IMR-90 (cell line): ENCODE measurements at regions not wholly inside any gene's neighbourhood (a gene's known extent, or its start where the extent isn't known, plus 50 kb on each side); places are given as distances from the start of the nearest gene placed in this dataset.

Experiments
- ATAC-seq: fragments of 200-7000 bp; cut with Tn5 transposase; 2 replicates; pipeline ENCODE4 v1.9.1; 2020; ENCODE audit warnings: low read depth, mild to moderate bottlenecking, moderate library complexity
- BruUV-seq: library from RNA; stranded (reverse); fragments of 400-500 nt; replicated peaks from 2 replicates; lab custom pipeline; 2021; lab: Mats Ljungman, UMichigan
- CTCF ChIA-PET: fragments of 300-600 bp; formaldehyde crosslinking; extraction: SDS; loops from one replicate; lab custom pipeline; 2021; ENCODE audit warnings: antibody characterized with exemption; lab: Yijun Ruan, JAX
- POLR2A ChIA-PET: fragments of 300-600 bp; sonication (Branson Sonifier 250); formaldehyde crosslinking; loops from one replicate; lab custom pipeline; 2022; ENCODE audit warnings: antibody characterized with exemption; ENCODE audit not compliant: unreplicated experiment; lab: Charles Lee
- DNase-seq: peaks from one replicate; pipeline ENCODE4 v3.0.0; 2013
- H2AFZ ChIP-seq: replicated peaks from 2 replicates; pipeline ENCODE3; 2013; ENCODE audit warnings: low read length, mild to moderate bottlenecking; ENCODE audit not compliant: poor library complexity
- H2AK5ac ChIP-seq: 2 replicates; pipeline ENCODE4 v1.6.1; 2013; ENCODE audit warnings: low read depth, low read length, inconsistent platforms
- H2AK9ac ChIP-seq: replicated peaks from 2 replicates; pipeline ENCODE3; 2013; ENCODE audit warnings: mild to moderate bottlenecking, low read depth, low read length, moderate library complexity; ENCODE audit not compliant: poor library complexity
- H2BK120ac ChIP-seq: 2 replicates; pipeline ENCODE4 v1.6.1; 2013; ENCODE audit warnings: low read depth, low read length, inconsistent platforms
- H2BK15ac ChIP-seq: 3 replicates; pipeline ENCODE4 v1.6.1; 2013; ENCODE audit warnings: low read depth, low read length, inconsistent platforms
- H2BK20ac ChIP-seq: 2 replicates; pipeline ENCODE4 v1.6.1; 2013; ENCODE audit warnings: low read depth, mild to moderate bottlenecking, inconsistent platforms, low read length, moderate library complexity
- H2BK5ac ChIP-seq: 2 replicates; pipeline ENCODE4 v1.6.1; 2013; ENCODE audit warnings: mild to moderate bottlenecking, low read depth, low read length, inconsistent platforms; ENCODE audit not compliant: poor library complexity, severe bottlenecking
- H3K14ac ChIP-seq: replicated peaks from 2 replicates; pipeline ENCODE4 v1.6.1; 2013; ENCODE audit warnings: low read depth, low read length, inconsistent platforms
- H3K18ac ChIP-seq: 2 replicates; pipeline ENCODE4 v1.6.1; 2013; ENCODE audit warnings: low read depth, low read length, control low read depth
- H3K23ac ChIP-seq: 2 replicates; pipeline ENCODE4 v1.6.1; 2013; ENCODE audit warnings: low read depth, low read length, inconsistent platforms
- H3K27ac ChIP-seq: 2 replicates; pipeline ENCODE4 v1.5.1; 2013; ENCODE audit warnings: mild to moderate bottlenecking, control low read depth, low read length; ENCODE audit not compliant: insufficient read depth
- H3K27me3 ChIP-seq: 2 replicates; pipeline ENCODE4 v1.6.1; 2013; ENCODE audit warnings: low read length; ENCODE audit not compliant: control insufficient read depth, insufficient read depth
- H3K36me3 ChIP-seq: 2 replicates; pipeline ENCODE4 v1.6.1; 2013; ENCODE audit warnings: low read length, mixed read lengths; ENCODE audit not compliant: control insufficient read depth, insufficient read depth
- H3K4ac ChIP-seq: 2 replicates; pipeline ENCODE4 v1.6.1; 2013; ENCODE audit warnings: low read depth, low read length, inconsistent platforms
- H3K4me1 ChIP-seq: 2 replicates; pipeline ENCODE4 v1.6.1; 2013; ENCODE audit warnings: low read length, mixed read lengths; ENCODE audit not compliant: control insufficient read depth, insufficient read depth
- H3K4me2 ChIP-seq: 2 replicates; pipeline ENCODE4 v1.6.1; 2013; ENCODE audit warnings: low read depth, mild to moderate bottlenecking, control low read depth, low read length, moderate library complexity
- H3K4me3 ChIP-seq: 2 replicates; pipeline ENCODE4 v1.5.1; 2013; ENCODE audit warnings: low read depth, mild to moderate bottlenecking, control low read depth, low read length, moderate library complexity; ENCODE audit not compliant: insufficient read depth
- H3K56ac ChIP-seq: 2 replicates; pipeline ENCODE4 v1.6.1; 2013; ENCODE audit warnings: low read length, inconsistent platforms; ENCODE audit not compliant: insufficient read depth; ENCODE audit errors: extremely low read depth
- H3K79me1 ChIP-seq, 2 experiments: 2 replicates each; pipeline ENCODE4 v1.6.1; 2013; ENCODE audit warnings: low read length in 2 of 2, inconsistent platforms in 1 of 2, low read depth in 1 of 2
- H3K9ac ChIP-seq: 2 replicates; pipeline ENCODE4 v1.6.1; 2013; ENCODE audit warnings: low read depth, low read length, control low read depth
- H3K9me1 ChIP-seq: 2 replicates; pipeline ENCODE4 v1.6.1; 2013; ENCODE audit warnings: low read length, inconsistent platforms; ENCODE audit not compliant: insufficient read depth
- H3K9me3 ChIP-seq: 2 replicates; pipeline ENCODE4 v1.6.1; 2013; ENCODE audit warnings: low read length; ENCODE audit not compliant: control insufficient read depth, insufficient read depth
- H4K20me1 ChIP-seq: 2 replicates; pipeline ENCODE4 v1.6.1; 2013; ENCODE audit warnings: low read length, inconsistent platforms; ENCODE audit not compliant: insufficient read depth
- H4K5ac ChIP-seq: 2 replicates; pipeline ENCODE4 v1.6.1; 2013; ENCODE audit warnings: mild to moderate bottlenecking, low read depth, low read length, control low read depth
- H4K8ac ChIP-seq, 2 experiments: 2 replicates each; pipeline ENCODE4 v1.6.1; 2013; ENCODE audit warnings: low read depth in 2 of 2, low read length in 2 of 2, control low read depth in 1 of 2, inconsistent platforms in 1 of 2
- H4K91ac ChIP-seq: 2 replicates; pipeline ENCODE4 v1.6.1; 2013; ENCODE audit warnings: low read depth, low read length, inconsistent platforms; ENCODE audit not compliant: insufficient read depth
- BHLHE40 ChIP-seq: fragments of 150-350 bp; IDR thresholded peaks from 2 replicates; pipeline ENCODE4 v1.6.1; 2016; ENCODE audit warnings: mild to moderate bottlenecking, low read depth, low read length
- CEBPB ChIP-seq: IDR thresholded peaks from 2 replicates; pipeline ENCODE4 v1.6.1; 2012; ENCODE audit warnings: low read depth, low read length, improper control_type of control experiment
- CHD1 ChIP-seq: IDR thresholded peaks from 2 replicates; pipeline ENCODE4 v1.6.1; 2012; ENCODE audit warnings: low read depth, low read length, improper control_type of control experiment
- CTCF ChIP-seq: conservative IDR thresholded peaks from 2 replicates; pipeline ENCODE4 v1.5.1; 2012; ENCODE audit warnings: mild to moderate bottlenecking, low read depth, low read length, improper control_type of control experiment
- FOS ChIP-seq: fragments of 150-350 bp; IDR thresholded peaks from 2 replicates; pipeline ENCODE4 v1.6.1; 2016; ENCODE audit warnings: low read depth, low read length
- MAFK ChIP-seq: IDR thresholded peaks from 2 replicates; pipeline ENCODE4 v1.6.1; 2012; ENCODE audit warnings: low read depth, low read length, improper control_type of control experiment
- MAZ ChIP-seq: IDR thresholded peaks from 2 replicates; pipeline ENCODE4 v1.6.1; 2012; ENCODE audit warnings: low read depth, mild to moderate bottlenecking, low read length, improper control_type of control experiment, moderate library complexity, borderline replicate concordance
- MXI1 ChIP-seq: IDR thresholded peaks from 2 replicates; pipeline ENCODE4 v1.6.1; 2012; ENCODE audit warnings: low read depth, mild to moderate bottlenecking, low read length, moderate library complexity, borderline replicate concordance
- NFE2L2 ChIP-seq: fragments of 150-350 bp; IDR thresholded peaks from 2 replicates; pipeline ENCODE4 v1.6.1; 2016; ENCODE audit warnings: low read depth, mild to moderate bottlenecking, low read length
- POLR2A ChIP-seq: IDR thresholded peaks from 2 replicates; pipeline ENCODE4 v1.6.1; 2012; ENCODE audit warnings: mild to moderate bottlenecking, low read depth, low read length
- RAD21 ChIP-seq: IDR thresholded peaks from 2 replicates; pipeline ENCODE4 v1.6.1; 2012; ENCODE audit warnings: low read length, improper control_type of control experiment
- RCOR1 ChIP-seq: IDR thresholded peaks from 2 replicates; pipeline ENCODE4 v1.6.1; 2012; ENCODE audit warnings: mild to moderate bottlenecking, low read length, improper control_type of control experiment; ENCODE audit not compliant: insufficient replicate concordance
- RFX5 ChIP-seq: IDR thresholded peaks from 2 replicates; pipeline ENCODE4 v1.8.0; 2012; ENCODE audit warnings: low read depth, mild to moderate bottlenecking, low read length, moderate library complexity
- SMC3 ChIP-seq: fragments of 150-350 bp; IDR thresholded peaks from 2 replicates; pipeline ENCODE4 v1.6.1; 2016; ENCODE audit warnings: low read depth, mild to moderate bottlenecking, antibody characterized with exemption, low read length, moderate library complexity
- WGBS, 2 experiments: methylation state at CpG; one replicate each; pipeline versions ENCODE4 v1.1.5 to v1.1.7; 2013; ENCODE audit warnings: missing lambda C conversion rate in 2 of 2; ENCODE audit not compliant: insufficient read length in 1 of 2; ENCODE audit errors: extremely low coverage in 2 of 2; 5-methylcytosine and 5-hydroxymethylcytosine counted together
- dilution Hi-C: fragments of 300-500 bp; cut with HindIII; formaldehyde crosslinking; loops from one replicate; pipeline ENCODE4 v1.14.3; 2018; ENCODE audit warnings: low sequenced_read_pairs; ENCODE audit not compliant: unreplicated experiment
- in situ Hi-C: fragments of 300-500 bp; cut with MboI; formaldehyde crosslinking; loops from 3 replicates; pipeline ENCODE4 v1.14.3; 2019; ENCODE audit warnings: low sequenced_read_pairs, inconsistent platforms, mixed read lengths
- intact Hi-C: fragments of 100-400 bp; cut with micrococcal nuclease; formaldehyde crosslinking; loops from 2 replicates; pipeline ENCODE4 v1.10.0; 2022
- TF ChIP-seq, protein P1 (sequence below): fragments of 150-350 bp; IDR thresholded peaks from 2 replicates; pipeline ENCODE4 v1.6.1; 2016; ENCODE audit warnings: low read depth, mild to moderate bottlenecking, low read length, moderate library complexity, borderline replicate concordance
- TF ChIP-seq, protein P2 (sequence below): fragments of 150-350 bp; IDR thresholded peaks from 2 replicates; pipeline ENCODE4 v1.6.1; 2017; ENCODE audit warnings: mild to moderate bottlenecking, antibody characterized with exemption, low read length, low read depth

- CTCF ChIA-PET, result no interaction called here
Observed at GRCh38 chr2:129299756-129300155, 679.7 kb upstream of the RAB6C start.

More at GRCh38 chr2:129299756-129300155, 679.7 kb upstream of the RAB6C start:
- H2AFZ ChIP-seq, result no peak overlapping the region
- no peak overlapping the region for H4K8ac ChIP-seq
- H3K4ac ChIP-seq, result no peak overlapping the region
- H2BK20ac ChIP-seq, result no peak overlapping the region
- H3K56ac ChIP-seq, result no peak overlapping the region
- POLR2A ChIA-PET, result no interaction called here
- no peak overlapping the region for H3K14ac ChIP-seq
- no peak overlapping the region for H2BK120ac ChIP-seq
- H3K4me1 ChIP-seq, result no peaks in the 10 kb centered on the region
- DNase-seq, result no peak
- H4K5ac ChIP-seq, result no peak overlapping the region
- intact Hi-C loops, result no loop called here
- no peak overlapping the region for H2AK9ac ChIP-seq
- H3K4me2 ChIP-seq, result no peak overlapping the region
- H3K36me3 ChIP-seq, result no peaks in the 10 kb centered on the region
- no peak overlapping the region for H3K23ac ChIP-seq
- H3K9me1 ChIP-seq, result no peaks in the 10 kb centered on the region
- dilution Hi-C loops, result no loop called here
- H3K27me3 ChIP-seq, result no peaks in the 10 kb centered on the region
- no TSS peak for BruUV-seq
- H3K27ac ChIP-seq, result no peak overlapping the region
- H3K9ac ChIP-seq, result no peak overlapping the region
- peaks cover 17% of the 10 kb centered on the region for H3K9me3 ChIP-seq
- no peaks in the 10 kb centered on the region for H4K20me1 ChIP-seq
- H2AK5ac ChIP-seq, result no peak overlapping the region
- no peak overlapping the region for H2BK5ac ChIP-seq
- ATAC-seq, result no peak
- TF ChIP-seq CHD1, result no peak
- TF ChIP-seq, protein P1, sequence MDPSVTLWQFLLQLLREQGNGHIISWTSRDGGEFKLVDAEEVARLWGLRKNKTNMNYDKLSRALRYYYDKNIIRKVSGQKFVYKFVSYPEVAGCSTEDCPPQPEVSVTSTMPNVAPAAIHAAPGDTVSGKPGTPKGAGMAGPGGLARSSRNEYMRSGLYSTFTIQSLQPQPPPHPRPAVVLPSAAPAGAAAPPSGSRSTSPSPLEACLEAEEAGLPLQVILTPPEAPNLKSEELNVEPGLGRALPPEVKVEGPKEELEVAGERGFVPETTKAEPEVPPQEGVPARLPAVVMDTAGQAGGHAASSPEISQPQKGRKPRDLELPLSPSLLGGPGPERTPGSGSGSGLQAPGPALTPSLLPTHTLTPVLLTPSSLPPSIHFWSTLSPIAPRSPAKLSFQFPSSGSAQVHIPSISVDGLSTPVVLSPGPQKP, result no peak
- no peak for TF ChIP-seq RFX5
- TF ChIP-seq MAFK, result no peak
- TF ChIP-seq, protein P2, sequence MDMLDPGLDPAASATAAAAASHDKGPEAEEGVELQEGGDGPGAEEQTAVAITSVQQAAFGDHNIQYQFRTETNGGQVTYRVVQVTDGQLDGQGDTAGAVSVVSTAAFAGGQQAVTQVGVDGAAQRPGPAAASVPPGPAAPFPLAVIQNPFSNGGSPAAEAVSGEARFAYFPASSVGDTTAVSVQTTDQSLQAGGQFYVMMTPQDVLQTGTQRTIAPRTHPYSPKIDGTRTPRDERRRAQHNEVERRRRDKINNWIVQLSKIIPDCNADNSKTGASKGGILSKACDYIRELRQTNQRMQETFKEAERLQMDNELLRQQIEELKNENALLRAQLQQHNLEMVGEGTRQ, result no peak
- no peak for TF ChIP-seq RAD21
- TF ChIP-seq CTCF, result no peak
- no peak for TF ChIP-seq NFE2L2
- no peak for TF ChIP-seq SMC3
- TF ChIP-seq RCOR1, result no peak
- no peak for TF ChIP-seq CEBPB
- TF ChIP-seq MXI1, result no peak
- no peak for TF ChIP-seq BHLHE40
- TF ChIP-seq POLR2A, result no peak
- TF ChIP-seq FOS, result no peak
- no peak for TF ChIP-seq MAZ
- in situ Hi-C loops, result no loop called here
- H3K79me1 ChIP-seq, result no peaks in the 10 kb centered on the region
- H3K18ac ChIP-seq, result no peak overlapping the region
- H4K91ac ChIP-seq, result no peak overlapping the region
- WGBS, 2 experiments, result 53% methylated on average over 6 of the region's 8 CpGs; no CpG with 5 or more reads in 1 of the 2 experiments
- no peak overlapping the region for H3K4me3 ChIP-seq
- no peak overlapping the region for H2BK15ac ChIP-seq
